ENCODE measurements at regions not wholly inside any gene's neighbourhood (a gene's known extent, or its start where the extent isn't known, plus 50 kb on each side); places are given as distances from the start of the nearest gene placed in this dataset.

DNA sequence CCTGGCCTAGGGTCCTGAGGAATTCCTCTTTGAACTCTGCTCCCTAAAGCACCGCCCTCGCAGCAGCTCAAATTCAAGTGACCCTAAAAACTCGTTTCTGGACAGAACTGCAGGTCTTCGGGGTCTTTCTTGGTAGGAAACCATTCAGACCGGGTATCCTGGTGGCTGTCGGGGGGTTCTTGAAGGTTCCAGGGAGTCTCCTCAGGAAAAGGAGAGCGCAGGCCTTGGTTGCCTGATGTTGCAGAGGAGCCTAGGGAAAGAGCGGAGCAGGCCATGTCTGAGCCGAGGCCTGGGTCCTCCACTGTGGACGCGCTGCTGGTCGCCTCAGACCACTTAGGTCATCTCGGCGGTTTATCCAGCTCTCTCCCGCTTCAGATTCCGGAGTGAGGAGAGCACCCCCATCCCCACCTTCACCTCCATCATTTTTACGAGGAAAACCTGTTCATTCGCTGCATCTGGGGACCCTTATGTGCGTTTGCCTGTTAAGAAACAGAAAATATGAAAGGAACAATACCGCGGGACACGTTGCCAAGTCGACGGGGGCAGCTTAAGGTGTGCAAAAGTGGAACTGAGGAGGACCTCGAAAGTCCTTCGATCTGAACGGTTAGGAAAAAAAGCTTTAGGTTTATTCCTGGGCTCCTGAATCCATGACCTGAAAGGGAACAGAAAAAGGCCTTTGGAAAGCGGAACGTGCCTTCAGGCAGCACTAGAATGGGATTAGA lies 299.4 kb downstream of the PARP8 start:
- Histone ChIP-seq H2AFZ (ENCODE audit: low read length) (no peak overlapping the region), H3K36me3 (ENCODE audit: insufficient read depth, low read length) (no peaks in the 10 kb centered on the region), H3K79me2 (ENCODE audit: insufficient read depth, low read length) (no peaks in the 10 kb centered on the region), H3K27me3 (ENCODE audit: insufficient read depth, low read length) (peaks cover 70% of the 10 kb centered on the region), H3K9me3 (ENCODE audit: low read depth, low read length) (no peaks in the 10 kb centered on the region), H3K4me2 (ENCODE audit: insufficient read depth, low read length) (no peak overlapping the region), H4K20me1 (ENCODE audit: insufficient read depth, low read length) (no peaks in the 10 kb centered on the region), H3K4me3 (ENCODE audit: insufficient read depth, low read length) (no peak overlapping the region), H3K27ac (ENCODE audit: low read depth, low read length) (no peak overlapping the region), H3K4me1 (ENCODE audit: insufficient read depth, low read length) (peaks cover 8% of the 10 kb centered on the region)
- TF ChIP-seq, protein P1, sequence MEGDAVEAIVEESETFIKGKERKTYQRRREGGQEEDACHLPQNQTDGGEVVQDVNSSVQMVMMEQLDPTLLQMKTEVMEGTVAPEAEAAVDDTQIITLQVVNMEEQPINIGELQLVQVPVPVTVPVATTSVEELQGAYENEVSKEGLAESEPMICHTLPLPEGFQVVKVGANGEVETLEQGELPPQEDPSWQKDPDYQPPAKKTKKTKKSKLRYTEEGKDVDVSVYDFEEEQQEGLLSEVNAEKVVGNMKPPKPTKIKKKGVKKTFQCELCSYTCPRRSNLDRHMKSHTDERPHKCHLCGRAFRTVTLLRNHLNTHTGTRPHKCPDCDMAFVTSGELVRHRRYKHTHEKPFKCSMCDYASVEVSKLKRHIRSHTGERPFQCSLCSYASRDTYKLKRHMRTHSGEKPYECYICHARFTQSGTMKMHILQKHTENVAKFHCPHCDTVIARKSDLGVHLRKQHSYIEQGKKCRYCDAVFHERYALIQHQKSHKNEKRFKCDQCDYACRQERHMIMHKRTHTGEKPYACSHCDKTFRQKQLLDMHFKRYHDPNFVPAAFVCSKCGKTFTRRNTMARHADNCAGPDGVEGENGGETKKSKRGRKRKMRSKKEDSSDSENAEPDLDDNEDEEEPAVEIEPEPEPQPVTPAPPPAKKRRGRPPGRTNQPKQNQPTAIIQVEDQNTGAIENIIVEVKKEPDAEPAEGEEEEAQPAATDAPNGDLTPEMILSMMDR (IDR thresholded peaks at IDR 0.05; ENCODE audit: extremely low read depth, low read depth, low read length) = no peak
- DNase-seq (ENCODE audit: insufficient read length, low spot score, missing footprints) = no peak

GRCh38 chr5:50967009-50967562 lies 300.6 kb downstream of the PARP8 start:
- peak overlapping the region; percentile 51 for H3K4me3 ChIP-seq (ENCODE audit: insufficient read depth, low read length)
- H3K4me2 ChIP-seq (ENCODE audit: insufficient read depth, low read length) = peak overlapping the region; percentile 62
- peaks cover 73% of the 10 kb centered on the region for H3K27me3 ChIP-seq (ENCODE audit: insufficient read depth, low read length)

DNA sequence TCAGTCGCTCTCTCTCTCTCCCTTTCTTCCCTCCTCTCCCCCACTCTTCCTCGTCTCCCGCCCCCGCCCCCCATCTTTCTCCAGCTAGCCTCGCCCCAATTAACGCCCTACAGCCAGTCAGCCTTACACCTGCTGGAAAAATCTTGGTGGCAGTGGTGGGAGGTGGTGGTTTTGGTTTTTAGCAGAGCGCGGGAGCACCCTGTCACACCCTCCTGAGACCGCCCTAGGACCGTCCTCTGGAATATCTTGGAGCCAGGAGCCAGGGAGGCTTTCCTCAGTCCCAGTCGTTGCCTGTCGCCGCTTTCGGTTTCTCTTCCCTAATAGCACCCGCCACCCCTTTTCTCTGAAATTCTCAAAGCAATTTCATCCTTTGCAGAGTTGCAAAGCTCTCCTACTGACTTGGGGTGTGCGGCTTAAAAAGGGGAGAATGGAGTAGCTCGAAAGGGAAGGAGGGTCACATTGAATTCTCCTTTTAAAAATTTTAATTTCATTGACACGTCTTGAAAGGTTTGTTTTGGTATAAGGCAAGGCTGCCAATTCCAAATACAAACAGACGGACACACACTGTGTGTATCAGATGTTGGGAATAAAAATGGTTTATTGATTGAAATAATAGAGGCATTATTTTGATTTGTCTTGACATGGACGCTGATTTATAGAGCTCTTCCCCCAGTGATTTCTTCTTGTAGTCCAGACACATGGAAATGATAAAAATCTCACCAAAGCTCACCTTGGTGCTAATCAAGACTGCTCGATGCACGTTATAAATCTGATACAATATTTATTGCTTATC lies 301.3 kb downstream of the PARP8 start:
- Histone ChIP-seq H3K9me3 (ENCODE audit: low read depth, low read length) (no peaks in the 10 kb centered on the region), H3K79me2 (ENCODE audit: insufficient read depth, low read length) (no peaks in the 10 kb centered on the region), H3K4me1 (ENCODE audit: insufficient read depth, low read length) (peaks cover 8% of the 10 kb centered on the region), H4K20me1 (ENCODE audit: insufficient read depth, low read length) (no peaks in the 10 kb centered on the region), H2AFZ (ENCODE audit: low read length) (no peak overlapping the region), H3K36me3 (ENCODE audit: insufficient read depth, low read length) (no peaks in the 10 kb centered on the region), H3K4me3 (ENCODE audit: insufficient read depth, low read length) (peak overlapping the region; percentile 51), H3K27me3 (ENCODE audit: insufficient read depth, low read length) (peaks cover 73% of the 10 kb centered on the region), H3K27ac (ENCODE audit: low read depth, low read length) (no peak overlapping the region), H3K4me2 (ENCODE audit: insufficient read depth, low read length) (peak overlapping the region; percentile 62)
- no peak for DNase-seq (ENCODE audit: insufficient read length, low spot score, missing footprints)
- TF ChIP-seq, protein P1 (IDR thresholded peaks at IDR 0.05; ENCODE audit: extremely low read depth, low read depth, low read length) = no peak

More at GRCh38 chr5:50967009-50967562, 300.6 kb downstream of the PARP8 start:
- DNase-seq (ENCODE audit: insufficient read length, low spot score, missing footprints) = no peak
- H2AFZ ChIP-seq (ENCODE audit: low read length) = no peak overlapping the region
- no peaks in the 10 kb centered on the region for H4K20me1 ChIP-seq (ENCODE audit: insufficient read depth, low read length)
- H3K4me1 ChIP-seq (ENCODE audit: insufficient read depth, low read length) = peaks cover 8% of the 10 kb centered on the region
- no peaks in the 10 kb centered on the region for H3K9me3 ChIP-seq (ENCODE audit: low read depth, low read length)
- H3K79me2 ChIP-seq (ENCODE audit: insufficient read depth, low read length) = no peaks in the 10 kb centered on the region
- H3K36me3 ChIP-seq (ENCODE audit: insufficient read depth, low read length) = no peaks in the 10 kb centered on the region
- TF ChIP-seq, protein P1 (IDR thresholded peaks at IDR 0.05; ENCODE audit: extremely low read depth, low read depth, low read length) = no peak
- H3K27ac ChIP-seq (ENCODE audit: low read depth, low read length) = no peak overlapping the region

Data from osteoblast (primary cell).